IMR-90 (cell line): ENCODE measurements at regions not wholly inside any gene's neighbourhood (a gene's known extent, or its start where the extent isn't known, plus 50 kb on each side); places are given as distances from the start of the nearest gene placed in this dataset.

Source experiments
- ATAC-seq: fragments of 200-7000 bp; cut with Tn5 transposase; 2 replicates; pipeline ENCODE4 v1.9.1; 2020; ENCODE audit warnings: low read depth, mild to moderate bottlenecking, moderate library complexity
- BruUV-seq: library from RNA; stranded (reverse); fragments of 400-500 nt; replicated peaks from 2 replicates; lab custom pipeline; 2021; lab: Mats Ljungman, UMichigan
- CTCF ChIA-PET: fragments of 300-600 bp; formaldehyde crosslinking; extraction: SDS; loops from one replicate; lab custom pipeline; 2021; ENCODE audit warnings: antibody characterized with exemption; lab: Yijun Ruan, JAX
- POLR2A ChIA-PET: fragments of 300-600 bp; sonication (Branson Sonifier 250); formaldehyde crosslinking; loops from one replicate; lab custom pipeline; 2022; ENCODE audit warnings: antibody characterized with exemption; ENCODE audit not compliant: unreplicated experiment; lab: Charles Lee
- DNase-seq: peaks from one replicate; pipeline ENCODE4 v3.0.0; 2013
- H2AFZ ChIP-seq: replicated peaks from 2 replicates; pipeline ENCODE3; 2013; ENCODE audit warnings: low read length, mild to moderate bottlenecking; ENCODE audit not compliant: poor library complexity
- H2AK5ac ChIP-seq: 2 replicates; pipeline ENCODE4 v1.6.1; 2013; ENCODE audit warnings: low read depth, low read length, inconsistent platforms
- H2AK9ac ChIP-seq: replicated peaks from 2 replicates; pipeline ENCODE3; 2013; ENCODE audit warnings: mild to moderate bottlenecking, low read depth, low read length, moderate library complexity; ENCODE audit not compliant: poor library complexity
- H2BK120ac ChIP-seq: 2 replicates; pipeline ENCODE4 v1.6.1; 2013; ENCODE audit warnings: low read depth, low read length, inconsistent platforms
- H2BK15ac ChIP-seq: 3 replicates; pipeline ENCODE4 v1.6.1; 2013; ENCODE audit warnings: low read depth, low read length, inconsistent platforms
- H2BK20ac ChIP-seq: 2 replicates; pipeline ENCODE4 v1.6.1; 2013; ENCODE audit warnings: low read depth, mild to moderate bottlenecking, inconsistent platforms, low read length, moderate library complexity
- H2BK5ac ChIP-seq: 2 replicates; pipeline ENCODE4 v1.6.1; 2013; ENCODE audit warnings: mild to moderate bottlenecking, low read depth, low read length, inconsistent platforms; ENCODE audit not compliant: poor library complexity, severe bottlenecking
- H3K14ac ChIP-seq: replicated peaks from 2 replicates; pipeline ENCODE4 v1.6.1; 2013; ENCODE audit warnings: low read depth, low read length, inconsistent platforms
- H3K18ac ChIP-seq: 2 replicates; pipeline ENCODE4 v1.6.1; 2013; ENCODE audit warnings: low read depth, low read length, control low read depth
- H3K23ac ChIP-seq: 2 replicates; pipeline ENCODE4 v1.6.1; 2013; ENCODE audit warnings: low read depth, low read length, inconsistent platforms
- H3K27ac ChIP-seq: 2 replicates; pipeline ENCODE4 v1.5.1; 2013; ENCODE audit warnings: mild to moderate bottlenecking, control low read depth, low read length; ENCODE audit not compliant: insufficient read depth
- H3K27me3 ChIP-seq: 2 replicates; pipeline ENCODE4 v1.6.1; 2013; ENCODE audit warnings: low read length; ENCODE audit not compliant: control insufficient read depth, insufficient read depth
- H3K36me3 ChIP-seq: 2 replicates; pipeline ENCODE4 v1.6.1; 2013; ENCODE audit warnings: low read length, mixed read lengths; ENCODE audit not compliant: control insufficient read depth, insufficient read depth
- H3K4ac ChIP-seq: 2 replicates; pipeline ENCODE4 v1.6.1; 2013; ENCODE audit warnings: low read depth, low read length, inconsistent platforms
- H3K4me1 ChIP-seq: 2 replicates; pipeline ENCODE4 v1.6.1; 2013; ENCODE audit warnings: low read length, mixed read lengths; ENCODE audit not compliant: control insufficient read depth, insufficient read depth
- H3K4me2 ChIP-seq: 2 replicates; pipeline ENCODE4 v1.6.1; 2013; ENCODE audit warnings: low read depth, mild to moderate bottlenecking, control low read depth, low read length, moderate library complexity
- H3K4me3 ChIP-seq: 2 replicates; pipeline ENCODE4 v1.5.1; 2013; ENCODE audit warnings: low read depth, mild to moderate bottlenecking, control low read depth, low read length, moderate library complexity; ENCODE audit not compliant: insufficient read depth
- H3K56ac ChIP-seq: 2 replicates; pipeline ENCODE4 v1.6.1; 2013; ENCODE audit warnings: low read length, inconsistent platforms; ENCODE audit not compliant: insufficient read depth; ENCODE audit errors: extremely low read depth
- H3K79me1 ChIP-seq, 2 experiments: 2 replicates each; pipeline ENCODE4 v1.6.1; 2013; ENCODE audit warnings: low read length in 2 of 2, inconsistent platforms in 1 of 2, low read depth in 1 of 2
- H3K9ac ChIP-seq: 2 replicates; pipeline ENCODE4 v1.6.1; 2013; ENCODE audit warnings: low read depth, low read length, control low read depth
- H3K9me1 ChIP-seq: 2 replicates; pipeline ENCODE4 v1.6.1; 2013; ENCODE audit warnings: low read length, inconsistent platforms; ENCODE audit not compliant: insufficient read depth
- H3K9me3 ChIP-seq: 2 replicates; pipeline ENCODE4 v1.6.1; 2013; ENCODE audit warnings: low read length; ENCODE audit not compliant: control insufficient read depth, insufficient read depth
- H4K20me1 ChIP-seq: 2 replicates; pipeline ENCODE4 v1.6.1; 2013; ENCODE audit warnings: low read length, inconsistent platforms; ENCODE audit not compliant: insufficient read depth
- H4K5ac ChIP-seq: 2 replicates; pipeline ENCODE4 v1.6.1; 2013; ENCODE audit warnings: mild to moderate bottlenecking, low read depth, low read length, control low read depth
- H4K8ac ChIP-seq, 2 experiments: 2 replicates each; pipeline ENCODE4 v1.6.1; 2013; ENCODE audit warnings: low read depth in 2 of 2, low read length in 2 of 2, control low read depth in 1 of 2, inconsistent platforms in 1 of 2
- H4K91ac ChIP-seq: 2 replicates; pipeline ENCODE4 v1.6.1; 2013; ENCODE audit warnings: low read depth, low read length, inconsistent platforms; ENCODE audit not compliant: insufficient read depth
- BHLHE40 ChIP-seq: fragments of 150-350 bp; IDR thresholded peaks from 2 replicates; pipeline ENCODE4 v1.6.1; 2016; ENCODE audit warnings: mild to moderate bottlenecking, low read depth, low read length
- NFE2L2 ChIP-seq: fragments of 150-350 bp; IDR thresholded peaks from 2 replicates; pipeline ENCODE4 v1.6.1; 2016; ENCODE audit warnings: low read depth, mild to moderate bottlenecking, low read length
- RCOR1 ChIP-seq: IDR thresholded peaks from 2 replicates; pipeline ENCODE4 v1.6.1; 2012; ENCODE audit warnings: mild to moderate bottlenecking, low read length, improper control_type of control experiment; ENCODE audit not compliant: insufficient replicate concordance
- SMC3 ChIP-seq: fragments of 150-350 bp; IDR thresholded peaks from 2 replicates; pipeline ENCODE4 v1.6.1; 2016; ENCODE audit warnings: low read depth, mild to moderate bottlenecking, antibody characterized with exemption, low read length, moderate library complexity
- USF2 ChIP-seq: fragments of 150-350 bp; IDR thresholded peaks from 2 replicates; pipeline ENCODE4 v1.6.1; 2017; ENCODE audit warnings: mild to moderate bottlenecking, antibody characterized with exemption, low read length, low read depth
- WGBS, 2 experiments: methylation state at CpG; one replicate each; pipeline versions ENCODE4 v1.1.5 to v1.1.7; 2013; ENCODE audit warnings: missing lambda C conversion rate in 2 of 2; ENCODE audit not compliant: insufficient read length in 1 of 2; ENCODE audit errors: extremely low coverage in 2 of 2; 5-methylcytosine and 5-hydroxymethylcytosine counted together
- dilution Hi-C: fragments of 300-500 bp; cut with HindIII; formaldehyde crosslinking; loops from one replicate; pipeline ENCODE4 v1.14.3; 2018; ENCODE audit warnings: low sequenced_read_pairs; ENCODE audit not compliant: unreplicated experiment
- in situ Hi-C: fragments of 300-500 bp; cut with MboI; formaldehyde crosslinking; loops from 3 replicates; pipeline ENCODE4 v1.14.3; 2019; ENCODE audit warnings: low sequenced_read_pairs, inconsistent platforms, mixed read lengths
- intact Hi-C: fragments of 100-400 bp; cut with micrococcal nuclease; formaldehyde crosslinking; loops from 2 replicates; pipeline ENCODE4 v1.10.0; 2022

DNA sequence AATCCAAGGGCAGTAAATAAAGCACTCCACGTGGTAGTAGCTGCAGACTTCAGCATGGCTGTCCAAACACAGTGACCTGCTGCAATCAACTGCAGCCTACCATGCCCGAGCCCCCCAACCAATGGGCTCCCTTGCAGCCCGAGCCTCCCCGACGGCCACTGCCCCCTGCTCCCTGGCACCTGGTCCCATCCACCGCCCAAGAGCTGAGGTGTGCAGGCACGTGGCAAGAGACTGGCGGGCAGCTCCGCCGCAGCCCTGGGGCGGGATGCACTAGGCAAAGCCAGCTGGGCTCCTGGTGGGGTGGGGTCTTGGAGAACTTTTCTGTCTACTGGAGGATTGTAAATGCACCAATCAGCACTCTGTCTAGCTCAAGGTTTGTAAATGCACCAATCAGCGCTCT lies 57.6 kb upstream of the RGS2 start:
- intact Hi-C loops (no loop called here), in situ Hi-C loops (no loop called here), dilution Hi-C loops (no loop called here)
- no peak overlapping the region for H3K56ac ChIP-seq
- H3K4me3 ChIP-seq: no peak overlapping the region
- H2BK120ac ChIP-seq: no peak overlapping the region
- DNase-seq (no peak), ATAC-seq (no peak)
- H3K27ac ChIP-seq: no peak overlapping the region
- POLR2A ChIA-PET: no interaction called here
- H4K5ac ChIP-seq: no peak overlapping the region
- no peak overlapping the region for H4K91ac ChIP-seq
- H2AFZ ChIP-seq: no peak overlapping the region
- CTCF ChIA-PET: no interaction called here
- H3K9me1 ChIP-seq: no peaks in the 10 kb centered on the region
- H2BK5ac ChIP-seq: no peak overlapping the region
- H3K4me1 ChIP-seq: no peaks in the 10 kb centered on the region
- H3K4ac ChIP-seq: no peak overlapping the region
- H2BK20ac ChIP-seq: no peak overlapping the region
- TF ChIP-seq NFE2L2 (no peak), SMC3 (no peak), BHLHE40 (no peak), RCOR1 (no peak), USF2 (no peak)
- WGBS, 2 experiments: 100% methylated on average over 3 of the region's 12 CpGs; no CpG with 5 or more reads in 1 of the 2 experiments
- no peak overlapping the region for H3K4me2 ChIP-seq
- H3K27me3 ChIP-seq: no peaks in the 10 kb centered on the region
- no peaks in the 10 kb centered on the region for H4K20me1 ChIP-seq
- BruUV-seq: no TSS peak
- H2BK15ac ChIP-seq: no peak overlapping the region
- no peaks in the 10 kb centered on the region for H3K36me3 ChIP-seq
- H3K9ac ChIP-seq: no peak overlapping the region
- H3K79me1 ChIP-seq: no peaks in the 10 kb centered on the region
- H2AK5ac ChIP-seq: no peak overlapping the region
- H3K9me3 ChIP-seq: peaks cover 3% of the 10 kb centered on the region; the same call in 1 of the 2 replicates
- H3K23ac ChIP-seq: no peak overlapping the region
- no peak overlapping the region for H3K18ac ChIP-seq
- no peak overlapping the region for H4K8ac ChIP-seq
- H3K14ac ChIP-seq: no peak overlapping the region
- no peak overlapping the region for H2AK9ac ChIP-seq
